ENCODE measurements at regions not wholly inside any gene's neighbourhood (a gene's known extent, or its start where the extent isn't known, plus 50 kb on each side); places are given as distances from the start of the nearest gene placed in this dataset.

GRCh38 chr2:221818616-221819320 is 246.7 kb upstream of the EPHA4 start:
- FAIRE-seq, result no peak

GRCh38 chr2:221817878-221818277 is 245.8 kb upstream of the EPHA4 start:
- FAIRE-seq, result no peak

DNA sequence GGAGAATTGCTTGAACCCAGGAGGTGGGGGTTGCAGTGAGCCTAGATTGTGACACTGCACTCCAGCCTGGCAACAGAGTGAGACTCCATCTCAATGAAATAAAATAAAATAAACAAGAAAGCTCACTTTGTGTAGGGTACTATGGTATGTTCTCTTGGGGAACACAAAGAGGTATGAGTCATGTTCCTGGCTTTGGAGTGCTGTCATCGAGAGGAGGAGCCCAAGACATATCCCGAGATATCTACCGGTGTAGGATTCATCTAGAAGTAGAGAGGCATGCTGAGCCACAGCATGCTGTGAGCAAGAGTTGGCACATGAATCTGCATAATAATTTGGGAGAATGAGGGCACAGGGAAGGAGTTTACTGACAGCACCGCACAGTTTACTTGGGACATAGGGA is 244.9 kb upstream of the EPHA4 start:
- FAIRE-seq, result no peak

DNA sequence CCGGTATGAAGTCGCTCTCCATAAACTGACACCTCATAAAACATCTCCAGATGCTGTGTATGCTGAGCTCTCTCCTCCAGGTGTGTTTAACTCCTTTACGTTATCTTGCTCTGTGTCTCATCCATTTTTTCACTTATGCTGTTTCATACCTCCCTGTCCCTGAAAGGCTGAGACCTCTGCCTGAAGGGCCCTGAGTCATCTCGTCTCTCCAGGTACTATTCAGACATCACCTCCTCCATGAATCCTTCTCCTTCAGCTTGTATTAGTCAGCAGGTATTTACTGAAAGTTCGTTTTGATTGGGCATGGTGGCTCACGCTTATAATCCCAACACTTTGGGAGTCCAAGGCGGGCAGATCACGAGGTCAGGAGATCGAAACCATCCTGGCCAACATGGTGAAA is 244.5 kb upstream of the EPHA4 start:
- no peak for FAIRE-seq

DNA sequence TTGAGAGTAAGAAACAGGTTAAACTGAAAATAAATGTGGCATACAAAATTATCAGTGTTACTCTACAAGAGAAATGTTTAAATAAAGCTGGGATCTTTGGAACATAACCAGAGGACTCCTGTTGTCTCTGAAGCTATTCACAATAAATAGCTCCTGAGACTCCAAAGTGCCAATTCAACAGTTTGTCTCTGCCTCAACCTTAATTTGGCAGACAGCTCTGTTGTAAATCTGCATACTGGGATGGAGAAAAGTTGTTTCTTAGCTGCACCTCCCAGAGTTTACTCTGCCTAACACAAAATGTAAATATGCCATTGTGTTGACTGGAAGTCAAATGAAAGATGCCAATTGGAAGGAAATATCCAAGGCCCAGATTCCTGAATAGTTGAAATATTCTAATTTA is 238.5 kb upstream of the EPHA4 start:
- no peak for FAIRE-seq

- FAIRE-seq, result no peak
Observed at GRCh38 chr2:221810245-221810644, 238.1 kb upstream of the EPHA4 start.

DNA sequence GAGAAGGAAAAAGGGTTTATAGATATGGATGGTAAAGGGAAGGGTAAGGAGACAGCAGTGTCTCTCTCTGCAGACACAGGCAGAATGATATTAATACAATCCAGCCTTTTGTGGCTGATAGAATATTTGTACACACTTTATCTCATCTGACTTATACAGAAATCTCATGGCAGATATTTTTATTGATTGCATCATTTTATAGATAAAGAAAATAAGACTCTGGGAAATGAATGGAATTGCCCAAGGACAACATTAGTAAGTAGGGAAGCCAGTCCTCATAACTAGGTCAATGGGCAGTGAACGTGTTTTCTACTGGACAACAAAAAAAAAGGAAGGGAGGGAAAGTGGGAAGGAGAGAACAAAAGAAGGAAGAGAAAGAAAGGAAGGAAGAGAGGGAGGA is 236.4 kb upstream of the EPHA4 start:
- FAIRE-seq, result no peak

DNA sequence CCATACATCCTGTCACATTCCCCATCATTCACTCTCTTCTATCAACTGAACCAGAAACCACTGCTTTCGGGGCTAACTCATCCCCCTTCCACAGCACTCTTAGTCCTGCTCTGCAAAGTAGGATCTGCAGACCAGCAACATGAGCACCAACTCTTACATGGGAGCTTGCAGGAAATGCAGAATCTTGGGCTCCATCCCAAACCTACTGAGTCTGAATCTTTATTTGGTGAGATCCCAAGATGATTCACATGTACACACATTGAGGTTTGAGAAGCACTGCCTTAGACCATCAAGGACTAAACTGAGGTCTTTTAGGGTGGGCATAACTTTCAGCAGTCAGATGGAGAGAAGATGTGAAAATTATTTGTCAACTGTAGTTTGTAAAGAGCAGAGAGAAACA is 235.6 kb upstream of the EPHA4 start:
- FAIRE-seq, result no peak

DNA sequence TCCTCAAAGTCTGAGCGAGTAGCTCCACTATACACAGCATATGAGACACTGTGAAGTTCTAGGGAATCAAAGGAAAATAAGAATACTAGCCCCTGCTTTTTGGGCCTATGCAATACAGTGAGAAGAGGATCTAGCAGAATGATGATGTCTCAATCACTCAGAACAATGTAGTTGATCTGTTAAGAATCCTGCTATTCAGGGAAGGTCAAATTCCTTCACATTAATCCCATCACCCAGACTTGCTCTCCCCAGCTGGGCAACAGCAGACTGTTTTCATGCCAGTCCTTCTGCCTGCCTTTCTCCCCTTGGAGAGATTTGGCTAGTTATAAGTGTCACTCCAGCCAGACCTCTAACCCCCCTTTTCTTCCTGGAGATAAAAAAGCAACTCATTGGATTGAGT is 230.0 kb upstream of the EPHA4 start:
- no peak for FAIRE-seq

GRCh38 chr2:221792971-221793521 is 220.9 kb upstream of the EPHA4 start:
- no peak for FAIRE-seq

DNA sequence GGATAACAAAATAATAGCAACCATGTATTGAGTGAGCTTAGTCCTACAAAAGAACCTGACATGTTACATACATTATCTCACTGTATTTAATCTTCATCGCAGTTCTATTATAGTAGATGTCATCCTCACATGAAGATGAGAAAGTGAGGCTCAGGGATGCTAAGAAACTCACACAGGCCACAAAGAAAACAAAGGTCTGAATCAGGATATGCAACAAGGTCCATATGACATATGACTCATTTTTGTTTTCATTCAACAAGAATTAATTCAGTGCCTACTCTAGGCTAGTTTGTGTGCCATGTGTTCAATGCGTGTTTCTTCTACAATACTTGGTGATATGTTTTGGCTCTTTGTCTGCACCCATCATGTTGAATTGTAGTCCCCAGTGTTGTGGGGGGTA is 219.7 kb upstream of the EPHA4 start:
- no peak for FAIRE-seq

DNA sequence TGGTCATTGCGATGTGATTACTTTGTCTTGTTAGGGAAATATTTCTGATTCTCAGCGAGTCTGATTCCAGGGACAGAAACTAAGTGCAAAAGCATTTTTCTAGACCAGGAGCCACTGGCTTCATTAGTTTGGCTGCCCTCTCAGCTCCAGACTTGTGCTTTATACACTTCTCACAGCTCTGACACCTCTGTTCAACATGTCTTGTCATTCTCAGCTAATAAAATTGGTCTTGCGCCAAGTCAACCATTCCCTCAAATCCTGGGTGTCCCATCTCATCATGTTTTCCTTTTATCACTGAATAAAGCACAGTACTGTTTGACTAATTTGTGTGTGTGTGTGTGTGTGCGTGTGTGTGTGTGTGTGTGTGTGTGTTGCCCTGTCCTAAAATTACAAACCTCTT is 215.5 kb upstream of the EPHA4 start:
- no peak for FAIRE-seq

DNA sequence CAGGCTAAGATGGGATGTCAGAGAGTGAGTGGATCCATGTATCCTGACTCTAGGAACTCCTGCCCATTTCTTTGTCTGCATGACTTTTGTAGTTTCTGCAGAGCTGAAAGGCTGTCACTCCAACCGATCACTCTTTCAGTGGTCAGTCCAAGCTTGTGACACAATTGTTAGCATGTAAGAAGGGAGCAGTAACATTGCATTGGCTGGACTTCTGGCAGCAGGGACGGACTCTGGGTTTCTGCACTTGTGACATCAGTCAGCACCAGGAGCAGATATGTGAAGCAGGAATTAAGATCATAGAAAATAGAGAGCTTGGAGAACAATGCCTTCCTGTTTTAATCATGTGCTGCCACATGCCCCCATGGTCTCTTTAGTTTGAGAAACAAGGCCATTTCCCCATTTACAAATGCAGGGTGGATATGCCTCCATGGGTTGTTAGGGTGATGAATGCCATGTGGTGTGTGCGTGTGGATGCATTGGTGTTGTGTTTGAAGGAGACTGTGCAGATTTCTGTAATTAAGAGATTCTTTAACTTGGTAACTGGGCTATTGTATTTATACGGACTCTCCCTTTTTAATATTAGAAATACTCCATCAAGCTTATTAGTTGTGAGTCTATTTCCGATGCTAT is 214.3 kb upstream of the EPHA4 start:
- no peak for FAIRE-seq

DNA sequence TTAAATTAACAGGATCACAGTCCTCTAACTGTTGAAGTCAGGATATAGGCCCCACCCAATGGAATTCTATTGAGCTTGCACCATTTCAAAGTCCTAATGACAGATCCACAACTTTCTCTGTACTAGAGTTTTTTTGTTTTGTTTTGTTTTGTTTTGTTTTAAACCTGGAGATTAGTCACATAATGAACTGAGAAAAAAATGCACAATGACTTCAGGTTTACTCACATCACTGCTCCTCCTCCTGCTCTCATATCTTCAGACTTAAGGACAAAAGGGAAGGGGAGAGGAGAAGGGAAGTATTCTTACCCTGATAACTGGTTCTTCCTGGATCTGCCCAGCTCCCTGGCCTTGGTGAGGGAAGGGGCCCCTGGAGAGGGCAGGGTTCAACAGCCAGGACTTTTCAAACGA is 208.2 kb upstream of the EPHA4 start:
- no peak for FAIRE-seq

GRCh38 chr2:221779614-221780067 is 207.5 kb upstream of the EPHA4 start:
- FAIRE-seq, result no peak

DNA sequence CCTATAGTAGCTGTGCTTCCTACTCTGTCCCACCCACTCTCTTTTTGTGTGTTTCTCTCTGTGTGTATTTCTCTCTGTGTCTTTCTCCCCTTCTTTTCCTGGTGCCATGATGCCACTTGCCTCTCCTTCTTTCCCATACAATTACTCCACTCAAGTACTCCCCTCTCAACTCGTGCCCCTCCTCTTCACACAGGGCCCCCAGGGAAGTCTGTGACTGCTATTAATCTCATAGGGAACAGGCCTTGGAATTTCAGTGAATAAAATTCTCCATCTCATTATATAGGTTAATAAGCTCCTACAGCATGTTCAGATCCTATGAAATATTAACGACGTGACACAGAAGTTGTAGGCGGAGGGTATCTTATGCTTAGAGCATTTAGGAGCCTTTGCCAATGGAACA is 205.9 kb upstream of the EPHA4 start:
- no peak for FAIRE-seq

- FAIRE-seq, result no peak
Observed at GRCh38 chr2:221777119-221777518, 205.0 kb upstream of the EPHA4 start.

GRCh38 chr2:221775096-221775495 is 203.0 kb upstream of the EPHA4 start:
- no peak for FAIRE-seq

- FAIRE-seq, result no peak
Observed at GRCh38 chr2:221774136-221774535, 202.0 kb upstream of the EPHA4 start.

GRCh38 chr2:221771297-221771696 is 199.2 kb upstream of the EPHA4 start:
- FAIRE-seq, result no peak

DNA sequence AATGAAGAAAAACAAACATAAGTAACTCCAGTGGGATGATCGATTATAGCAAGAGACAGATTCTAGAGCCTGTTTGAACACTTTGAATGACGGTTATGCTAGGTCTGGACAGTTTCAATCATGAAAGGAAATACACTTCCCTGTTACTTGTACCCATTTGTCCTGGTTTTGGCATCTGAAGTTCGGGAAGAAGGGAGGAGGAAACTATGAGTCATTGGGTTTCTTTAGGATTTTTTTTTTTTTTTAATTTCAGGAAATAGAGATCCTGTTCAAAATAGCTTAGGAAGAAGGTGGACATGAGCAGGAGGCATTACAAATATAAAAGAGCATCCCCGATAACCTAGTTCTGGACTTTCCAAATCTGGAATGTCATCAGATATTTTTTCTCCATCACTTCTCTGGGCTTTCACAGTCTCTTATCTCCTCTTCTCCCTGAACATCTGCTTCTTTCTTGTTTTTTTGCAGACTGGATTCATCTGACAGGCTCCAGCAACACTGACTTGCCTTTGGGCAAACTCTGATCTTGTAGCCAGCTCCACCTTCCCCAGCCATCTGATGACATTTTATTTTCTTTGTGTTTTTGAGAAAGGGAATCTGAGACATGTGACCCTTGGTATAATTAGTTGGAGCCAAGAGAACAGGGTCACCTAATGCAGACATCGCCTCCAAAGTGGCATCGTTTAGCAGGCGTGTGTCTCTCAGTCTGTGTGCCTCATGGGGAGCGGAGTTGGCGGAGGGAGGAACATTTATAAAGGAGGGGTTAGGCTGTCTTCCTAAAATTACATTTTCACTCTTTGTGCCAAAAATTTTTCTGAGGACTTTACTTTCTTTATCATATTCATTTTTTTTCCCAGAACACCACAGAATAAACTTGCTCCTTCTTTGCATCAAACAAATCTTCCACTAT is 195.3 kb upstream of the EPHA4 start:
- no peak for FAIRE-seq

GRCh38 chr2:221762496-221762895 is 190.4 kb upstream of the EPHA4 start:
- no peak for FAIRE-seq

- FAIRE-seq, result no peak
Observed at GRCh38 chr2:221761260-221761659, 189.2 kb upstream of the EPHA4 start.

GRCh38 chr2:221758076-221758475 is 186.0 kb upstream of the EPHA4 start:
- FAIRE-seq, result no peak
